NCI-H82 treated with DMSO at 0.1 percent for 48 hours (cell line): ENCODE measurements at regions not wholly inside any gene's neighbourhood (a gene's known extent, or its start where the extent isn't known, plus 50 kb on each side); places are given as distances from the start of the nearest gene placed in this dataset.

ENCODE experiments used
- DNase-seq: peaks from one replicate; lab custom pipeline; 2025; ENCODE audit not compliant: unreplicated experiment; lab: John Stamatoyannopoulos, UW

DNA sequence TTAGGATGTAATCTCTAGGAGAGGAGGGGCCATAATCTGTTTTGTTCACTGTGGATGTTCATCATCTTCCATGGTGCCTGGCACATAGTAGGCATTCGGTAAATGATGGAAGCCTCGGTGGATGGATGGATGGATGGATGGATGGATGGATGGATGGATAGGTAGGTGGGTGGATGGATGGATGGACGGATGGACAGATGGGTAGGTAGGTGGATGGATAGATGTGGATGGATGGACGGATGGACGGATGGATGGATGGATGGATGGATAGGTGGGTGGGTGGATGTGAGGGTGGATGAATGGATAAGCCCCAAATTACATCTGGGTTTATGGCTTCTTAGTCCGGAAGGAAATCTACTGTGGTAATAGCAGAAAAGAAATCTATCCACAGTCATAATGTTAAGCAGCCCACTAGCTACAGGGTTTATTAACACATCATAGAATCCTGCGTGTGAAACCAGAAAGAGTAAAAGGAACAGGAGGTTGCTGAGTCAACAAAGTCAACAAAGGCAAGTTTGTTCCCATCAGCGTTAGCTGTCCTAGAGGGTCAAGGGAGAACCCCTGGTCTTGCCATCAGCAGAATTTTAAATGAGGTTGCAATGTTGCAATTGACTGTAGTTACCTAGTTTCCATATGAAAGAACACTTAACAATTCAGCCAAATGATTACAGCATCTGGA lies 82.8 kb downstream of the C11orf91 start:
- no peak for DNase-seq

DNA sequence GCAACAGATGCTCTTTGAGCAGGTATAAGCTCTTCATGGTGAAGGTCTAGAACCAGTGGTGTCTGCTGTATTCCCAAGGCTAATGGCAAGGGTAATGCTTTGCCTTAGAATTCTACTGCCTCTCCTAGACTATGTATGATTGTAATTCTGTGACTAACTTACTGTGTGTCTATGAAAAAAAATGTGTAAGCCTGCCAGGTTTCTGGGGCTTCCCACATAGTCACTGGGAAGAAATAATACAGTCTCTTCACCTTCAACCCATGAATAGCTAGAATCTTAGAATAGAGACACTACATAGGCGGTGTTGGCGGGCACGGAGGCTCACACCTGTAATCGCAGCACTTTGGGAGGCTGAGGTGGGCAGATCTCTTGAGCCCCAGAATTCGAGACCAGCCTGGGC lies 84.1 kb downstream of the C11orf91 start:
- DNase-seq, result no peak

DNA sequence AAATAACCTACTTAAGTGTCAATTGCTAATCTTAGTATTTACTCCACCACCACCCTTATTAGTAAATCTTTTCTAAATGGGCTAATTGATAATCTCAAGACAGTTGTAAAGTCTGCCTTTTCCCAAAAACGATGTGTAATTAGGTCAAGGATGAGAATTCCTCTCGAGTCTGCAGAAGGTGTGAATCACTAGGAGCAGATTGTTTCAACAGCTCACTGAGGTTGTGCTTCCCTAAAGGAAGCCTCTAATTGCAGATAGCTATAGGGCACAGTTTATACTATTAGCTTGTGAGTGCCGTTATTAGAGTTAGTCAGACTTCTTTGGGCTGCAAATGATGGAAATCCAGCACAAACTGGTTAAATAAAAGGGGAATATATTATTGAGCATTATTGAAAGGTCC lies 84.9 kb downstream of the C11orf91 start:
- no peak for DNase-seq

DNA sequence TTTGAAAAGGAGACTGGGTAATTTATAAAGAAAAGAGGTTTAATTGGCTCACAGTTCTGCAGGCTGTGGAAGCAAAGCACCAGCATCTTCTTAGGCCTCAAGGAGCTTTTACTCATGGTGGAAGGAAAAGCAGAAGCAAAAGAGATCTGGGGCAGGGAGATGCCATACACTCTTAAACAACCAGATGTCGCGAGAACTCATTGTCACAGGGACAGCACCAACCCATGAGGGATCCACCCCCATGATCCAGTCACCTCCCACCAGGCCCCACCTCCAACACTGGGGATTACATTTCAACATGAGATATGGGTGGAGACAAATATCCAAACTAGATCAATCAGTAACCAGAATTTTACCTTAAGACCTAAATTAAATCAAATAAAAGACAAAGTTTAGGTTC lies 87.2 kb downstream of the C11orf91 start:
- no peak for DNase-seq

DNA sequence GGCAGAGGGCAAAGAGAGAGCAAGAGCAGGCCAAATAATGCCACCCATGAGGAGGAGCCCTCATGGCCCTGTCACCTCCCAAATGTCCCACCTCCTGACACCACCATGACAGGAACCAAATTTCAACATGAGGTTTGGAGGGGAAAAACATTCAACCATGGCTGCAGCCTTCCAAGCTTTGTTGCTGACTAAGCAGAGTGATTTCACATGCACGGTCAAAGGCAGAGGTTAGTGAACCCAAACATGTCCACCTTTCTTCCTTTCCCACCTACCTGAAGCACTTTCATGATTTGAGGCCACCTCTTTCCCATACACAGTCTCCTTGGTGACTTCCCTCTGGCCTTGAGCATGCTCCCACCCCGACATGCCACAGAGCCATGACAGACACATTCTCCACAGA lies 89.7 kb downstream of the C11orf91 start:
- DNase-seq, result no peak

DNA sequence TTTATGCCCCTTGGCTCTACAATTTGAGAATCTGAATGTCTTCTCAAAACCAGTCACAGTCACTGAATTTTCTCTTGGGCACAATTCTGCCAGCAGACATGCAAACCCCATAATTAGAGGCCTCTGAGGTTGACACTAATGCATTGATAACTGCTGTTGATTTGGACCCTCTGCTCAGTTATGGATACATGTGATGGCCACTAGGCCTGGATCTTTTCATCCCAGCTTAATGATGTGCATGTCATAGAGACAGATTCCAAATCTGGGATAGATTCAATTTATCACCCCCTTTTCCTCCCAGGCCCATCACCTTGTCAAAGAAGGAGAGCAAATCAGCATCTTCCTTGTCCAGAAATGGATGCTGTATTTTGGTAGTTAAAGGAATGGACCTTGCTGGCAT lies 92.2 kb downstream of the C11orf91 start:
- DNase-seq, result no peak

DNA sequence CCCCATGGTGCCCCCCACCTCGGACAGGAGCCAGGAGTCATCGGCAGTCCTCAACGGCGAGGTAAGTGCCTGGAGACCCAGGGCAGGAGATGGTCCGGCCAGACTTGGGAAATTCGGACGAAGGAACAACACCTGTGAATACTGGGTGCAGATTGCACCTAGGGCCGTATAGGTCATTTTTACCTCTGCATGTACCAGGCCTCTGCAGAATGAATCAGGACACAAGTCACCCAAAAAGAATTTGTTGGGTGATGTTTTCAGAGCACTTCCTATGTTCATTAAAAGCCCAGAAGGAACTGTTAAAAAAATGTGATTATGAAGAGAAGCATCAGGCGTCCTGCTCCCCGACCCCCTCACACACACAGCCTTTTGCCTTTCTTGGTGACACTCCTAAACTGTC lies 93.9 kb downstream of the C11orf91 start:
- no peak for DNase-seq

DNA sequence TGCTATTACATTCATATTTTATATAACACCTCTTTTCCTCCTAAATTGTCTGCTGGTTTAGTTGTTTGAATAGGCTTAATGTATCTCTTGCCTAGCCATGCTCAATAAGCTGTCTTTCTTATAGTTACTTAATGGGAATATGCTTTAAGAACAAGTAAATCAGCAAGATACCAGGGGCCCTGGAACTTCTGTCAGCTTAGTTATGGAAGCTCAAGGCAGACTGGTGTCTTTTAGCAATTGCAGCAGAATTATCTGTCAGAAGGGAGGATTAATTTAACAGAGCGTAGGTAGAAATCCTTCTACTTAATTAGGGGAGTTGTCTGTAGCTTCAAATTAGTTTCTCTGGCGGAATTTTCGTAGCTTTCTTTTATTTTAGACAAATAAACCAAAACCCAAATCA lies 94.9 kb downstream of the C11orf91 start:
- DNase-seq, result peak; percentile 2

DNA sequence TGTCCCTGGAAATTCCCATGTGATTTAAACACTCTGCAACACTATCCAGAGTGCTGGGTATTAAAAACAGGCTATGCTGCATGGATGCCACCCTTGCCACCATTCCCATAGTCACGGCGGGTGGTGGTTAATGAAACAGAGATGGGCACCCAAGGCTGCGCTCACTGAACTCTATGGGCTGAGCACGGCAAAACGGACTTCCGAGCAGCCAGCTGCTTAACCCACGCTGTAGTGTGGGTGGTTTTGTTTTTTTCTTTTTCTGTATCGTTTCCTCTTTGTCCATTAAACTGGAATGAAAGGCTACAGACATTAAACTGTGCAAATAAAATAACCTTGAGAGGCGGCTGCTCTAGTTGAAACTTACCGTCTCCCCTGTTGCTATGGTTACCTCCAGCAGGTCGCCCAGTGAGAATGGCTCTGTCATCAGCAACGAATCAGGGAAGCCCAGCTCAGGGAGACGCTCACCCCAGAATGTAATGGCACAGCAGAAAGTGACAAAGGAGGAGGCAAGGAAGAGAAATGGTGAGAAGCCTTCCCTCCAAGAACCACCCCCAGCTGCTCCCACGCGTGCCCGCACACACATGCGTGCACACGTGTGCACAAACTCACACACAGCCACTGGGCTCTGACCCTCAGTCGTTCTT lies 102.1 kb downstream of the C11orf91 start:
- no peak for DNase-seq

DNA sequence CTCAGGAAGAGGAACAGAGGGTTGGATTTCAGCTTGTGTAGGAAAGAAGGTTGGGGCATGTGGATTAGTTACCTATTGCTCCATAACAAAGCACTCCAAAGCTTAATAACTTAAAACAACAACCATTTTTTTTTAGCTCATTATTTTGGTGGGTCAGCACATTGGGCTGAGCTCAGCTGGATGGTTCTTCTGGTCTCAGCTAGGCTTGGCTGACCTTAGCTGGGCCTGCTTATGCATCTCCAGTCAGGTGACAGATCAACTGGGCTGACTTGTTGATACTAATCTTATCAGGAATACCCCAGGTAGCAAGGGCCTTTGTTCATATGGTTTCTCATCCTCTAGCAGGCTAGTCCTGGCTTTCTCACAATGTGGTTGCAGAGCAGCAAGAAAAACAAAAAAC lies 106.4 kb downstream of the C11orf91 start:
- no peak for DNase-seq

DNA sequence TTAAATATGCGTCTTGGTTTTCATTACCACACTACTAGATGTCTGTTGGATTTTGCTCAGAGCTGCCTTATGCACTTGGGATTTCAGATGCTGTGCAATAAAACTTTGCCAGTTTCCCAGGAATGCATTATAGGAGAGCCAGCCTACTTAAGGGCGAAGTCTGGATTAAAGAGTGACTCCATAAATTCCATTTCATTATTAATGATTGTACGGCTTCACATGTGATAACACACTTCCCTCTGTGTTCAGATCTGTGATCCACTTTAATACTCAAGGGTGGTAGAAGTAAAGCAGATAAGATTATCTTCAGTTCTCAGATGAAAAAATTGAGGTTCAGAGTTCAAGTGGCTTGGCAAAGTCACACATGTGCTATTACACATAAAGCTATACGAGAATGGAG lies 110.2 kb downstream of the C11orf91 start:
- no peak for DNase-seq

DNA sequence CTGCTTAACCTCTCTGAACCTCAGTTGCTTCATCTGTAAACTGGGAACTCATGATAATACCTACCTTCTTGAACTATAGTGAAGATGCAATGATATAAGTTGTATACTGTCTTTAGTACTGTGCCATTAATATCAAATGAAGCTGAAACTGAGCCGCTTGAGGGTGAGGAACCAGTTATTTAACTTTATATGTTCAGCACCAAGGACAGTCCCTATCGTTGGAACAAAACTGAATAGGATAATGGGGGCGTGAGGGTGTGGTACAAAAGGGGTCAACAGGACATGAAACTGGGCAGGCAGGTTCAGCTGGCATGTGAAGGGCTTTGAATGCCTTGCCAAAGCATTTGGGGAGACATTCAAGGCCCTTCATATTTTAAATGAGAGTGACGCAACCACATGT lies 112.6 kb downstream of the C11orf91 start:
- no peak for DNase-seq

DNA sequence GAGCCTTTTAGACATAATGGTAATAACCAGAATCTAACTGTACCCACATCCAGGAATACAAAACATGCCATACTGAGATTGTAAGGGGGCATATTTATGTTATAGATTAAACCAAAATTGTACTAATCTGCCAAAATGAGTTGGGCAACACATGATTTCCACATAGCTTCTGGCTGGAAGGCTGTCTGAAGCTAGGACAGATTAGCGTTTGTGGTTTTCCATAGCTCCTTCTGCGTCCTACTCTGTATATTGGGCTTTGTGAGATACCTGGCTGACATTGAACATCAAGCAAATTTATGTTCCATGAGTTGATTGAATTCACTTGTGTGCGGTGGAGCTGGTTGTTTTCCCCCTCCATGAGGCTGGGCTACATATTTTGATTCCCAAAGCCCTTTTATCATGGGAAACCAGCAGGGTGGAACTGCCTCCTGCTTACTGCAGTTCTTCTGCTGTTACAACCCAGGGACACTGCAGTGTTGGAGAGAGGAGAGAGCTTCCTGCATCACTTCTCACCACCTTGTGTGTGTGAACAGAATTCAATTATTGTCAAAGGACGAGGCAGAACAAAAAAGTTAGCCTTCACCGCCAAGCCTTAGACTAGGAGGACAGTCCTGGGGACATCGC lies 114.9 kb downstream of the C11orf91 start:
- DNase-seq, result no peak

DNA sequence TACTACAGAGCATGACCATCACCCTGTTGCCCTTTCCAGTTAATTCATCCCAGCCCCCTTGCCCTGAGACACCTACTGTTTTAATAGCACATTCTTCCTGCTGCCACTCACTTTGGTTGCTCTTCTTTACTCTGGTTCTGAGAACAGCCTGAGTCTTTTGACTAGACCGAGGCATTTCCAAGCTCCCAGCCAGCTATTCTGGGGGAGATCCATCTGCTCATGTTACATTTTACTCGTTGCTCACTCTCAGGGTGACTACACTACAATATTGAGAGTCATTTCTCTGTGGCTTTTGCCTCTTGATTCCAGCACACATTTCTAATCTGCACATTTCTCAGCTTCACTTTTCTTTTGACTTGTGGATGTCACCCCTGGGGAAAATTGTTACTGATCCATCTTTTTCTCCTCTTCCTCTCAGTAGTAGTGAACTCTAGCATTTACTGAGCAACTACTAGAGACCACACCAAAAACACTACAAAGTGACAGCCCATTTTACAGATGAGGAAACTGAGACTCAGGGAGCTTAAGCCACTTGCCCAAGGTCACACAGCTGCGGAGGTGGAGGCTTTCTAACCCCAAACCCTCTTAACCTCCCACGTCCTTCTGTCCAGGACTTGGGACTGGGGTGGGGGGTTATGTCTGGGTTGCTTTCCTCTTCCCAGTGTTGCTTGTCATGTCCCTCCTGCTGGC lies 117.8 kb downstream of the C11orf91 start:
- no peak for DNase-seq

DNA sequence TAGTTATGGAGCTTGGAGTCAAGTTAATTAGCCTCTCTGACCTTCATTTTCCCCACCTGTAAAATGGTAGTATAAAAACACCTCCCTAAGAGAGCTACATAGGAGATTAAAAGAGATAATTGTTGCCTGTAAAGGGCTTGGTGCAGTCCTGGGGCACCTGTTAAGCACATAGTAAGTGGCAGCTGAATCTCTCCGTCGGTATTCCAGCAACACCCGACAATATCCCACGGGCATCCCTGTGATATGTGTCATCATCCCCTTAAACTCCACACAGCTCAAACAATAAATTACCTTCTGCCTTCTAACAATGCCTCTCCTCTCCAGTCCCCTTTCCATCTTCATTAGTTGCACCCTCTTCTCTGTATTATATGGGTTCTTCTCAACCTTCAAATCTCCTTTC lies 121.5 kb downstream of the C11orf91 start:
- no peak for DNase-seq

DNA sequence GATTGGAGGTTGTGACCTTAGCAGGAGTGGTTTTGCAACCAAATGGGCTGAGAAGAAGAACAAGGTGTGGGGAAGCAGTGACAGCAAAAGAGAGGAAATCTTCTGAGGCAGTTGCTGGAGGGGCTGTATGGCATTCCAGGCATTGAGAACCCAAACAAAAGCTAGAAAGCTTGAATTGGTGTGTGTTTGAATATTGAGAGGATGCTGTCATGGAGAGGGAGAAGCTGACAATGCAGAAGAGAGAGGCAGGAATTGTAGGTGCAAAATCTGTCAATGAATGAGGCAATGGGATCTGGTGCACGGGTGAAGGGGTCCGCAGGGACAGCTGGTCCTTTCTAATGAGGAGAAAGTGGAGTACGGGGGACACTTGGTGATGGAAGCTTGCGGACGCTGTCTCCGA lies 123.4 kb downstream of the C11orf91 start:
- no peak for DNase-seq

DNA sequence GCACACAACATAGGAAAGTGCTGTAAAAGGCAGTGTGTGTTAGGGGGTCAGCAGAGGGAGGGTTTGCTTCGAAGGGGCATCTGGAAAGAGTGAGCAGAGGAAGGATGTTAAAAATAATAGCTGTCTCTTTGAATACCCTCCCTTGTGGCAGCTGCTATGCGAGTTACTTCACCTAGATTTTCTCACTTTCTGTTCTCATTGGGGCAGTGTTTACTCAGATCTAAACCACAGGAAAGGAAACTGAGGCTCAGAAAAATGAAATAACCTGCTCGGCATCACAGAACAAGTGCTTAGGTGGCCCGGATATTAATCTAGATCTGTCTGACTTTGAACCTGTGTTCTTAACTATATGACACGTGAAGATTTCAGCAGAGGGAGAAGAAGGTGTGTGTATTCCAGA lies 125.3 kb downstream of the C11orf91 start:
- DNase-seq, result no peak

DNA sequence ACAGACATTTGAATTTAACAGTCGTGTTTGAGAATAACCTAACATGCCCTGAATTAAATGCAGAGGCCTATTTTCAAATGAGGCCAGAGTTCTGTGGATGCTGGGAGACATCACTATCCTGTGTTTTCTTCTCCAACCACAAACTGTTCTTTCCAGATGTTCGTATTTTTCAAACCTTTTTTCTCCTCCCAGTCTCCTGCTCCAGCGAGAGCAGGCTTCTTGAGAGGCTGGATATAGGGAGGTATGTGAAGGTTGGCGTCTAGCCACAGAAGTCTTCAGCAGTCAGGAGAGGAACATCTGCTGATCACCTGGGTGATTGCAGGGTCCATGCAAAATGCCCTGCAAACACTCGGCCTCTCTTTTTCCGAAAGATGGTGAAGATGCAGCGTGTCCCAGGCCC lies 126.3 kb downstream of the C11orf91 start:
- no peak for DNase-seq

DNA sequence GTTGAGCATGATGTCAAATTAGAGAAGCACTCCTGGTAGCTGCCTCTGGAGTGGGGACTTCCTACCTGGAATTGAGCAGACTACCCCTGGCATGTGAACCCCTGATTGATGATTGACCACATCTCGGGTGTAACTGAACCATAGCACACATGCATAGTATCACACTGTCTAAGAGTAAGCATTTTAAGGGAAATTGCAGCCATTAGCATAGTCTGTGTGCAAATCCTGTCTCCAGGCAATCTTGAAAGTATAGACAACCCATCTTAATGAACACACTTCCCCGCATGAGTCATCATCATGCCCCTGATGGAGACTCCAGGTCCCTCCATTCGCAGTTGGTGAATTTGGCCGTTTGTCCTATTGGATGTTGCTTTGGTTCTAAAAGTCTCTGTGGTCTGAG lies 131.3 kb downstream of the C11orf91 start:
- DNase-seq, result no peak

DNA sequence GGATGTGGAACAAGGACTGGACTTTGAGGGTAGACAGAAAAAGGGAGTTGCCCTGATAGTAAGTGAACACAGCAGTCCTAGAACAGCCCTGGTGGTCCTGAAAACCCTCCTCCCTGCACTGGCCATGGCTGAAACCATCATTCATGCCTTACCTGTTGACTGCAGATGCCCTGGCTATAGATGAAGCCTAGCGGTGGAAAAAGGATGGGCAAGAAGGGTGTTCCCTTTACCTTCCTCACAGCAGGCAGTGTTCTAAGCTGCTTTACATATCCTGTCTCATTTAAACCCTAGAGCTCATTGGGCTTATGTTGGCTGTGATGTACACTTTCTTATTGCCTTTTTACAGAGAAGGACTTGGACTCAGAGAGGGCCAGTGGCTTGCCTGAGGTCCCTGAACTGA lies 133.6 kb downstream of the C11orf91 start:
- DNase-seq, result no peak

DNA sequence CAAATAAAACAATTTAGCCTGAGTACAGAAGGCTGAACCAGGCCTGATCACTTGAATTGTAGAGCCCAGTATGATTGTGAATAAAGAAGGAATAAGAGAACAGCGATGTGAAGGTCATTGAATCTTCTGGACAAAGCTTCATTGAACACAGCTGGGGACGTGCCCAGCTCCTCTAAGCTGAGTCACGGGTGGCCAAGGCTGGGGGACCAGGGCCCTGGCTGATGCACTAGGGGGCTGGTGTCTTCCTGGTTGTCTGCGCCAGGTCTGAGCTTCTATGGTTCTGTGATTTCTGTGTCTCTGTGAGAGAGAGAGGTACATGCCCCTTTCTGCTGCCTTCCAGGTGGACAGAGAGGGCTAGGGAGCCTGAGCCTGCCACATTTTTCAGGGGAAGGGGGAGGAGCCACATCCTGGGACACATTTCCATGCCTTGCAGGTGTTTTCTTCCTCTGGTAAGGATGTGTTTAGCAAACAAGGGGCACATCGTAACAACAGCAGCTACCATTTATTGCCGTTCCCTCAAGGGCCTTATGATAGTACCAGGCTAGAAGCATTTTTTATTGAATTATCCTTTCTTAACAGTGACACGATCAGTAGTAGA lies 135.7 kb downstream of the C11orf91 start:
- no peak for DNase-seq

DNA sequence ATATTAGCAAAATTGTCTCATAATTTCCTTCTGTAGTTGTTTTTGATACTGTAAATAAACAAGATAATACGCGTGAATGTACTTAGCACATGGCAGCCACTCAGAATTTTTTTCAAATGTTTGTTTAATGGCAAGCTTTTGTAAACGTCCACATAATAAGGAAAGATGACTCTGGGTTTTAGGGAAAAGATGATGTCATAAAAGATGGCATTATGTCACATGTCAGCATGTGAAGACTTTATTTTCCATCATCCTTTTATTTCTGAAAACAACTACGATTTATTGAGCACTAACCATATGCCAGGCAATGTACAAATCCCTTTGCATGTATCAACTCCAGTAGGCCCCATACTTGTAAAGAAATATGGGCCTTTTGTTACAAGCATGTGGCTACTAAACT lies 139.9 kb downstream of the C11orf91 start:
- DNase-seq, result no peak
